GM08714 (cell line): ENCODE measurements at regions not wholly inside any gene's neighbourhood (a gene's known extent, or its start where the extent isn't known, plus 50 kb on each side); places are given as distances from the start of the nearest gene placed in this dataset.

Experiments used
- H3K4me3 ChIP-seq: fragments of 200-500 bp; sonication (Bioruptor generic); 2 replicates; pipeline ENCODE4 v1.5.1; 2014; ENCODE audit warnings: mild to moderate bottlenecking, low read length, inconsistent platforms
- ZNF274 ChIP-seq: IDR thresholded peaks from 2 replicates; pipeline ENCODE4 v1.6.1; 2012; ENCODE audit warnings: mild to moderate bottlenecking, low read depth, low read length

GRCh38 chr18:56545464-56545863, 92.9 kb downstream of the TXNL1 start:
- TF ChIP-seq ZNF274, result no peak
- no peak overlapping the region for H3K4me3 ChIP-seq

DNA sequence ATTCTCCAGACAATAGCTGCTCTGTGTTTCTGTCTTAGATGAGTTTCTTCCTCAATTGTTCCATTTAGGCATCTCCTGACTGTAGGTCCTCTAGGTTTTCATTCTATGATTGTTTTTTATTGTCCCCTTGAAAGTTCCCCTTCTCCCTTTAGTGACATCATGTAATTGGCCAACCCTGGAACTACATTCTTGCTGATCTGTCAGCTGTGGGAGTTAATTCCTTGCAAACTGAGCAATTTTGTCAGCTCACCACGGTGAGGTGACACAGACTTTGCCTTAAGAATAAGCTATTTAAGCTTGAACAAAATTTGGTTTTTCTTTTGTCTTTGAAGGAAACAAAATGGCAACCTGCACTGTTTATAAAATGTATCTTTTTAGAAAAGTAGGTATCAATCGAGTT, 95.9 kb downstream of the TXNL1 start:
- H3K4me3 ChIP-seq, result no peak overlapping the region
- no peak for TF ChIP-seq ZNF274

- no peak overlapping the region for H3K4me3 ChIP-seq
- TF ChIP-seq ZNF274, result no peak
Observed at GRCh38 chr18:56541793-56542192, 96.6 kb downstream of the TXNL1 start.

- TF ChIP-seq ZNF274, result no peak
- no peak overlapping the region for H3K4me3 ChIP-seq
Observed at GRCh38 chr18:56541340-56541739, 97.1 kb downstream of the TXNL1 start.

DNA sequence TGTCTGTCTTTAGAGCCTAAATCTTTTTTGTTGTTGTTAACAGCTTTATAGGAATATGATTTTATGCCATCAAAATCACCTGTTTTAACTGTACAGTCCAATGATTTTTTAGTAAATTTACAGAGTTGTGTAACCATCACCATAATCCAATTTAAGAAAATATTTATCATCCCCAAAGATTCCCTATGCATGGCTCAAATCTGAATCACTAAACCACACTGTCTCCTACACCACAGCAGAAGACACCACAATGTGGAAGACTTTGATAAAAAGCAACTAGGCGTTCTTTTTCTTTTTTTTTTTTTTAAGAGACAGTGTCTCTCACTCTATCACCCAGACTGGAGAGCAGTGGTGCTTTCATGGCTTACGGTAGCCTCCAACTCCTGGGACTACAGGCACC, 99.6 kb downstream of the TXNL1 start:
- H3K4me3 ChIP-seq, result no peak overlapping the region
- TF ChIP-seq ZNF274, result no peak

GRCh38 chr18:56532176-56532840, 106.1 kb downstream of the TXNL1 start:
- H3K4me3 ChIP-seq, result no peak overlapping the region
- TF ChIP-seq ZNF274, result no peak

DNA sequence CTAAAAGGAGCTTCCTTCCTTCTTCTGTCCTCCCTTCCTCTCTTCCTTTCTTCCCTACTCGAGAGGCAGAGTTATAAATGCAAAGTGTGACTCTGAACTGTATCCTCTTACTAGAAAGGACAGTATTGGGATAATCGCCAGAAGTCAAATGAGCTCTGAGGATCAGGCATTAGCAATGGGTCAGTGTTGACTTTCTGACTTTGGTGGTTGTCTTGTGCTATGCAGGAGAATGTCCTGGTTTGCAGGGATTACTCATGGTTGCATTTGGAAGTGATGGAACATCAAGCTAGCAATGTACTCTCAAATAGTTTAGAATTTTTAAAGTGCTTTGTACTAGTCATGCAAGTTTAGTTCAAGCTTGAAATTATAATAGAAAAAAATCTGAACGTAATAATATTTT, 115.6 kb downstream of the TXNL1 start:
- no peak for TF ChIP-seq ZNF274
- H3K4me3 ChIP-seq, result no peak overlapping the region

DNA sequence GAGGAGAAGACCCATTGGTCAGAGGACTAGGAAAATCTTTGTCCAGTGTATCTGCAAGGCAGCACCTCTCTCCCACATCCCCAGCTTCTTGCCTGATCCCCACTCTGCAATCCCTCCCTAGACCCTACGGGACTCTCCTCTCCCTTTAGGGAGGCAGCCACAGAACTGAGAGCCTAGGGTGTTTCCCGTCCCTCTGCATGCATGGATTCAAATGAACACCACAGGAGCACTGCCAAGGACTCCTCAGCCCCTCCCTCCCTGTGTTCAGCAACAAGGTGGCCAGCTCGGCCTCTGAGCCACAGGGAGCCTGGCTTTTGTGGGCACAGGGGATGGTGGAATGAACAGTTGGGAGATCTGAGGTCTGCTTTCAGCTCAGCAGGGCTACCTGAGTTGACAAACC, 117.1 kb downstream of the TXNL1 start:
- no peak for TF ChIP-seq ZNF274
- H3K4me3 ChIP-seq, result no peak overlapping the region

DNA sequence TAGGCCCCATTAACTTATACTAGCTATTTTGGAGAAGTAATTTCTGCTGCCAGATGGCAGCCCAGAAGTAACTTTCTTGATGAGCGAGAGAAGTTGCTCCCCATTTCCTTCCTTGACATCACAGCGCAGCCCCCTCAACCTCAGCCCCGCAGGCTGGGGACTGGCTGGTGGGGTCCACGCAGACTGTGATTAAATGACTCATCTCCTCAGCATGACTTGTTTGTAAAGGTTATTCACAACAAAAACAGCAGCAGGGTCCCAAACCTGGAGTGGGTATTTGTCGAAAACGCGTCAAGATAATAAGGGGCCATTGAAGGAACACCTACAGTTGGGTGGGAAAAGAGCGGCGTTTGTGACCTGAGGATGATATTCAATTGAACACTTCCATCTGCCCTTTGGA, 120.6 kb downstream of the TXNL1 start:
- no peak for TF ChIP-seq ZNF274
- H3K4me3 ChIP-seq, result no peak overlapping the region

GRCh38 chr18:56517196-56517595, 121.2 kb downstream of the TXNL1 start:
- TF ChIP-seq ZNF274, result no peak
- no peak overlapping the region for H3K4me3 ChIP-seq

- H3K4me3 ChIP-seq, result no peak overlapping the region
- TF ChIP-seq ZNF274, result no peak
Observed at GRCh38 chr18:56516789-56517188, 121.6 kb downstream of the TXNL1 start.

DNA sequence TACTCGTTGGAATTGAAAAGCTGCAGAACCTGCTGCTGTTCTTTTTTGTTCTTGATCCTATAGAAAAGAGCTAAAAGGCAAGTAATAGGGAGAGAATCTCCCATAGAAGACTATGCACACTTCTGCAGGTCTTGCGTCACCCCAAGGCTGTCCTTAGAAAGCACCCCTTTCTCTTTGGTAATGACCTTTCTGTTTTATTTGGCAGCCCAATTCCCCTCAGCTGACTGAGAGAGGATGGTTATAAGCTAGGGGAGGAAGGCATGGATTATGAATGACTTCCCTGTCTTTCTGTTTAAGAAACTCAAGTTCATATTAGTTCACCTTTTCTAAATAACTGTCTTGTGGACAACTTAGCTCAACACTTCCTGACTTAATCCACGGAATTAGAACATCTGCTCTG, 122.9 kb downstream of the TXNL1 start:
- TF ChIP-seq ZNF274, result no peak
- no peak overlapping the region for H3K4me3 ChIP-seq

GRCh38 chr18:56511996-56512395, 126.4 kb downstream of the TXNL1 start:
- H3K4me3 ChIP-seq, result no peak overlapping the region
- TF ChIP-seq ZNF274, result no peak

DNA sequence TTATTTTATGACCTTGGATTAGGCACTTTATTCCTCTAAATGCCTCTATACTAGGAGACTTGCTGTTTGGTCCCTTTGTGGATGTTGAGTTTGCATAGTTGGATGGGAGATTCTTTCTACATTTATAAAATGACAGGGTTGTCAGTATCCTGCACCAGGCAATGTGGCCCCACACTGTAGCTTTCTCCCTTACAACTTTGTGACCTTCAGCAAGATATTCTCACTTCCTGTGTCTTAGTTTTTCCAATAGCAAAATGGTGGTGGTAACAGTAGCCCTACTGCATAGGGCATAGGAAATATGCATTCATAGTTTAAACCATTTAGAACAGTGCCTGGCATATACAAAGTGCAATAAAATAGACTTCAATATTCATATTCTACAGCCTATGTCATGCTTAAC, 128.3 kb downstream of the TXNL1 start:
- no peak for TF ChIP-seq ZNF274
- H3K4me3 ChIP-seq, result no peak overlapping the region

- no peak overlapping the region for H3K4me3 ChIP-seq
- TF ChIP-seq ZNF274, result no peak
Observed at GRCh38 chr18:56509656-56510055, 128.7 kb downstream of the TXNL1 start.

GRCh38 chr18:56508370-56509036, 129.9 kb downstream of the TXNL1 start:
- no peak for TF ChIP-seq ZNF274
- H3K4me3 ChIP-seq, result no peak overlapping the region
